ENCODE measurements at regions not wholly inside any gene's neighbourhood (a gene's known extent, or its start where the extent isn't known, plus 50 kb on each side); places are given as distances from the start of the nearest gene placed in this dataset.

DNA sequence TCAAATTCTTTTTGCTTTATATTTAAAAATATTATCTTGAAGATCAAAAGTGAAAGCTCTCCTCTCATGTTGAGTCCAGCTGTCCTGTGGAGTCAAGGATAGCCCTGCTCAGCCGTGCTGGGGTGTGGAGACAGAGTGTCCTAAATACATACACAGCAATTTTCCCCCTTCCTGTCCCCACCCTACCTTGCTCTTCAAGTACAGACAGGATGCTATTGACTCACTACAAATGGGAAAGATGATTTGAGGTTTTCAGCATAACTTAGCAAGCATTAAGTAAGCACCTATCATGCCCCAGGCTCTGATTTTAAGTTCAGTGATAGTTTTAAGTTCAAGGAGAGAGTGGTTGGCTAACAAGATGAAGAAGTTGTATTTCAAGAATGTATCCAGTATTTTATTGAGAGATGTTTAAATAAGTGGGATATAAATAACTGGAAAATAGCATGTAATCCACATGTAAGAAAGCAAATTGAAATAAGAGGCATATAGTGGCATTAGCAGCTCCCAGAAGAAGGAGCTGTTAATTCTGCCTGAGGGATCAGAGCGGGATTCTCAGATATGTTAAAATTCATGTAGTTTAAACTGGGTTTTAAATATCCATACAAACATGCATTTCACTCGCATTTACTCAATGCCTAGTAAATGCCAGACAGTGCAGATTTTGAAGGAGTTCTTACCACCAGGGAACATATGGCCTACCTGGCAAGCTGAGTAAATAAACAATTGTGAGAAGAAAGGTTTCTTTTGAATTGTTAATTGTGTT is 183.5 kb upstream of the ANKFN1 start:
- Histone ChIP-seq H3K4me1 (ENCODE audit: control extremely low read depth in 1 of 4, control insufficient read depth in 4 of 4, insufficient read depth in 4 of 4, low read length in 3 of 4) (no peaks in the 10 kb centered on the region), H3K36me3 (ENCODE audit: control insufficient read depth in 4 of 4, insufficient read depth in 4 of 4, low read length in 3 of 4) (no peaks in the 10 kb centered on the region), H3K9me3 (ENCODE audit: control extremely low read depth in 1 of 5, control insufficient read depth in 4 of 5, insufficient read depth in 2 of 5, low read depth in 1 of 5, low read length in 4 of 5) (no peaks in the 10 kb centered on the region), H3K27ac (ENCODE audit: insufficient read depth in 1 of 2, low read depth in 1 of 2, low read length in 2 of 2, poor library complexity in 1 of 2, severe bottlenecking in 2 of 2) (no peak overlapping the region), H3K4me3 (ENCODE audit: control insufficient read depth in 1 of 7, extremely low read depth in 1 of 7, insufficient read depth in 4 of 7, low read depth in 2 of 7, low read length in 6 of 7) (no peak overlapping the region), H3K27me3 (replicated peaks in 2 of 5; ENCODE audit: control insufficient read depth in 4 of 5, insufficient read depth in 5 of 5, low read length in 4 of 5) (peaks cover 0 to 2% (median 0%) of the 10 kb centered on the region in 5 experiments)
- POLR2A ChIA-PET, result interaction anchor here (0.6 kb wide), 2 partner anchors 40 to 801 kb away, joined by 3 to 4 read pairs; no protein-coding TSS in a partner anchor
- CTCF ChIA-PET, result no interaction called here
- DNase-seq, result no peak
- WGBS (ENCODE audit: insufficient coverage), result no CpG with 5 or more reads among the region's 3 CpGs

- no CpG with 5 or more reads among the region's 1 CpG for WGBS (ENCODE audit: insufficient coverage)
- DNase-seq, result no peak
- Histone ChIP-seq H3K4me1 (ENCODE audit: control extremely low read depth in 1 of 4, control insufficient read depth in 4 of 4, insufficient read depth in 4 of 4, low read length in 3 of 4) (no peaks in the 10 kb centered on the region), H3K9me3 (ENCODE audit: control extremely low read depth in 1 of 5, control insufficient read depth in 4 of 5, insufficient read depth in 2 of 5, low read depth in 1 of 5, low read length in 4 of 5) (no peaks in the 10 kb centered on the region), H3K36me3 (ENCODE audit: control insufficient read depth in 4 of 4, insufficient read depth in 4 of 4, low read length in 3 of 4) (no peaks in the 10 kb centered on the region), H3K27ac (ENCODE audit: insufficient read depth in 1 of 2, low read depth in 1 of 2, low read length in 2 of 2, poor library complexity in 1 of 2, severe bottlenecking in 2 of 2) (no peak overlapping the region), H3K27me3 (replicated peaks in 2 of 5; ENCODE audit: control insufficient read depth in 4 of 5, insufficient read depth in 5 of 5, low read length in 4 of 5) (no peaks in the 10 kb centered on the region), H3K4me3 (ENCODE audit: control insufficient read depth in 1 of 7, extremely low read depth in 1 of 7, insufficient read depth in 4 of 7, low read depth in 2 of 7, low read length in 6 of 7) (no peak overlapping the region)
- ChIA-PET CTCF (no interaction called here), POLR2A (no interaction called here)
Observed at GRCh38 chr17:55978578-55978977, 174.7 kb upstream of the ANKFN1 start.

DNA sequence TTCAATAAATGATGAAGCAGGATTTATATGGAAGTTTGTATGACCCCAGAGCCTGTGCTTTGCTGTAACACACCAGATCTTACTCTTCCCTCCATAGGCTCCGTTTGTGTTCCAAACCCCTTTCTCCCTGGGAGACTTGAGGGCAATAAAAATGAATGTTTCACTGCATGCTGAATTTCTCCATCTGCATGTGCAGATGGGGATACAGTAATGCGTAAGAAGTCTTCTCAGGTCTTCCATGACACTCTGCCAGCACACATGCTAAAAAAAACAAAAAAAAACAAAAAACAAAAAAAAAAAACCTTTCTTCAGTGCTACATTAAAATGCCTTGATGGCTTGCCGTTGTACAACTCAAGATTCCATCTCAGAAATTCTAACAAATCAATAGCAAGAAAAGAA is 170.2 kb upstream of the ANKFN1 start:
- H3K27ac ChIP-seq (ENCODE audit: insufficient read depth in 1 of 2, low read depth in 1 of 2, low read length in 2 of 2, poor library complexity in 1 of 2, severe bottlenecking in 2 of 2), result no peak overlapping the region
- H3K4me3 ChIP-seq (ENCODE audit: control insufficient read depth in 1 of 7, extremely low read depth in 1 of 7, insufficient read depth in 4 of 7, low read depth in 2 of 7, low read length in 6 of 7), result no peak overlapping the region
- POLR2A ChIA-PET, result no interaction called here
- no peaks in the 10 kb centered on the region for H3K9me3 ChIP-seq (ENCODE audit: control extremely low read depth in 1 of 5, control insufficient read depth in 4 of 5, insufficient read depth in 2 of 5, low read depth in 1 of 5, low read length in 4 of 5)
- H3K4me1 ChIP-seq (ENCODE audit: control extremely low read depth in 1 of 4, control insufficient read depth in 4 of 4, insufficient read depth in 4 of 4, low read length in 3 of 4), result no peaks in the 10 kb centered on the region
- no peak for DNase-seq
- H3K27me3 ChIP-seq (replicated peaks in 2 of 5; ENCODE audit: control insufficient read depth in 4 of 5, insufficient read depth in 5 of 5, low read length in 4 of 5), result peaks cover 0 to 3% (median 0%) of the 10 kb centered on the region in 5 experiments
- CTCF ChIA-PET, result no interaction called here
- no peaks in the 10 kb centered on the region for H3K36me3 ChIP-seq (ENCODE audit: control insufficient read depth in 4 of 4, insufficient read depth in 4 of 4, low read length in 3 of 4)
- WGBS (ENCODE audit: insufficient coverage), result 93% methylated on average over 3 of the region's 3 CpGs

GRCh38 chr17:55986817-55987216 is 166.5 kb upstream of the ANKFN1 start:
- POLR2A ChIA-PET, result no interaction called here
- Histone ChIP-seq H3K36me3 (ENCODE audit: control insufficient read depth in 4 of 4, insufficient read depth in 4 of 4, low read length in 3 of 4) (no peaks in the 10 kb centered on the region), H3K27ac (ENCODE audit: insufficient read depth in 1 of 2, low read depth in 1 of 2, low read length in 2 of 2, poor library complexity in 1 of 2, severe bottlenecking in 2 of 2) (no peak overlapping the region), H3K9me3 (ENCODE audit: control extremely low read depth in 1 of 5, control insufficient read depth in 4 of 5, insufficient read depth in 2 of 5, low read depth in 1 of 5, low read length in 4 of 5) (no peaks in the 10 kb centered on the region), H3K4me1 (ENCODE audit: control extremely low read depth in 1 of 4, control insufficient read depth in 4 of 4, insufficient read depth in 4 of 4, low read length in 3 of 4) (no peaks in the 10 kb centered on the region), H3K27me3 (replicated peaks in 2 of 5; ENCODE audit: control insufficient read depth in 4 of 5, insufficient read depth in 5 of 5, low read length in 4 of 5) (peaks cover 3 to 22% (median 4%) of the 10 kb centered on the region in 5 experiments), H3K4me3 (ENCODE audit: control insufficient read depth in 1 of 7, extremely low read depth in 1 of 7, insufficient read depth in 4 of 7, low read depth in 2 of 7, low read length in 6 of 7) (no peak overlapping the region)
- CTCF ChIA-PET, result no interaction called here
- DNase-seq, result no peak
- WGBS (ENCODE audit: insufficient coverage), result no CpG with 5 or more reads among the region's 4 CpGs

DNA sequence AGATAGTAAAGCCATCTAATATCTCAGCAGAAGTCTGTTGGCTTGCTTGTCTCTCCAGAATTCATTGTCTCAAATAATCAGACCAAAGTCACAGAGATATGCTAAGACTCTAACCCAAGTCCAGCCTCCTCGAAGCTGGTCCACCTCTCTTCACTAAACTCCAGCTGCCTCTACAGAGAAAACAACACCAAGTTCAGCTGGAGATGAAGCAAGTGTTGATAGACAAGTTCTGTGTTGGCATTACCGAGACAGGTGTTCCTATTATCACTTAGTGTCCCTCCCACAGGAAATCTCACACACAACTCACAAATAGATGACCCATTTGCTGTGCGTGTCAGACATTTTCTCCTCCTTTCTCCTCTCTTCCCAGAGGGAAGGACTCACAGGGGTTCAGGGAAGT is 164.4 kb upstream of the ANKFN1 start:
- H3K4me3 ChIP-seq (ENCODE audit: control insufficient read depth in 1 of 7, extremely low read depth in 1 of 7, insufficient read depth in 4 of 7, low read depth in 2 of 7, low read length in 6 of 7), result no peak overlapping the region
- H3K4me1 ChIP-seq (ENCODE audit: control extremely low read depth in 1 of 4, control insufficient read depth in 4 of 4, insufficient read depth in 4 of 4, low read length in 3 of 4), result no peaks in the 10 kb centered on the region
- H3K36me3 ChIP-seq (ENCODE audit: control insufficient read depth in 4 of 4, insufficient read depth in 4 of 4, low read length in 3 of 4), result no peaks in the 10 kb centered on the region
- H3K27me3 ChIP-seq (replicated peaks in 2 of 5; ENCODE audit: control insufficient read depth in 4 of 5, insufficient read depth in 5 of 5, low read length in 4 of 5), result peaks cover 3 to 22% (median 4%) of the 10 kb centered on the region in 5 experiments
- ChIA-PET POLR2A (no interaction called here), CTCF (no interaction called here)
- WGBS (ENCODE audit: insufficient coverage), result 90% methylated on average over 3 of the region's 3 CpGs
- no peak overlapping the region for H3K27ac ChIP-seq (ENCODE audit: insufficient read depth in 1 of 2, low read depth in 1 of 2, low read length in 2 of 2, poor library complexity in 1 of 2, severe bottlenecking in 2 of 2)
- peaks cover 0 to 4% (median 4%) of the 10 kb centered on the region in 5 experiments for H3K9me3 ChIP-seq (ENCODE audit: control extremely low read depth in 1 of 5, control insufficient read depth in 4 of 5, insufficient read depth in 2 of 5, low read depth in 1 of 5, low read length in 4 of 5)
- DNase-seq, result no peak

GRCh38 chr17:55990332-55991006 is 162.8 kb upstream of the ANKFN1 start:
- no peak for DNase-seq
- CTCF ChIA-PET, result no interaction called here

GRCh38 chr17:55996826-55997225 is 156.4 kb upstream of the ANKFN1 start:
- no peaks in the 10 kb centered on the region for H3K36me3 ChIP-seq (ENCODE audit: control insufficient read depth in 4 of 4, insufficient read depth in 4 of 4, low read length in 3 of 4)
- no peaks in the 10 kb centered on the region for H3K27me3 ChIP-seq (replicated peaks in 2 of 5; ENCODE audit: control insufficient read depth in 4 of 5, insufficient read depth in 5 of 5, low read length in 4 of 5)
- DNase-seq, result no peak
- CTCF ChIA-PET, result no interaction called here
- 94% methylated on average over 2 of the region's 2 CpGs for WGBS (ENCODE audit: insufficient coverage)
- no peak overlapping the region for H3K27ac ChIP-seq (ENCODE audit: insufficient read depth in 1 of 2, low read depth in 1 of 2, low read length in 2 of 2, poor library complexity in 1 of 2, severe bottlenecking in 2 of 2)
- H3K9me3 ChIP-seq (ENCODE audit: control extremely low read depth in 1 of 5, control insufficient read depth in 4 of 5, insufficient read depth in 2 of 5, low read depth in 1 of 5, low read length in 4 of 5), result peaks cover 0 to 9% (median 4%) of the 10 kb centered on the region in 5 experiments
- POLR2A ChIA-PET, result no interaction called here
- no peaks in the 10 kb centered on the region for H3K4me1 ChIP-seq (ENCODE audit: control extremely low read depth in 1 of 4, control insufficient read depth in 4 of 4, insufficient read depth in 4 of 4, low read length in 3 of 4)
- H3K4me3 ChIP-seq (ENCODE audit: control insufficient read depth in 1 of 7, extremely low read depth in 1 of 7, insufficient read depth in 4 of 7, low read depth in 2 of 7, low read length in 6 of 7), result no peak overlapping the region

More at GRCh38 chr17:55990332-55991006, 162.8 kb upstream of the ANKFN1 start:
- Histone ChIP-seq H3K4me1 (ENCODE audit: control extremely low read depth in 1 of 4, control insufficient read depth in 4 of 4, insufficient read depth in 4 of 4, low read length in 3 of 4) (no peaks in the 10 kb centered on the region), H3K27me3 (replicated peaks in 2 of 5; ENCODE audit: control insufficient read depth in 4 of 5, insufficient read depth in 5 of 5, low read length in 4 of 5) (peaks cover 3 to 22% (median 4%) of the 10 kb centered on the region in 5 experiments), H3K27ac (ENCODE audit: insufficient read depth in 1 of 2, low read depth in 1 of 2, low read length in 2 of 2, poor library complexity in 1 of 2, severe bottlenecking in 2 of 2) (no peak overlapping the region), H3K9me3 (ENCODE audit: control extremely low read depth in 1 of 5, control insufficient read depth in 4 of 5, insufficient read depth in 2 of 5, low read depth in 1 of 5, low read length in 4 of 5) (peaks cover 0 to 4% (median 4%) of the 10 kb centered on the region in 5 experiments), H3K4me3 (ENCODE audit: control insufficient read depth in 1 of 7, extremely low read depth in 1 of 7, insufficient read depth in 4 of 7, low read depth in 2 of 7, low read length in 6 of 7) (no peak overlapping the region), H3K36me3 (ENCODE audit: control insufficient read depth in 4 of 4, insufficient read depth in 4 of 4, low read length in 3 of 4) (no peaks in the 10 kb centered on the region)
- 37% methylated on average over 5 of the region's 10 CpGs for WGBS (ENCODE audit: insufficient coverage)
- POLR2A ChIA-PET, result interaction anchor here (0.5 kb wide), 1 partner anchor 1117 kb away, joined by 3 read pairs; no protein-coding TSS in a partner anchor
